ENCODE measurements at regions not wholly inside any gene's neighbourhood (a gene's known extent, or its start where the extent isn't known, plus 50 kb on each side); places are given as distances from the start of the nearest gene placed in this dataset.
A peak's percentile ranks its signal among the peaks of the same experiment; 100 is the strongest.

DNA sequence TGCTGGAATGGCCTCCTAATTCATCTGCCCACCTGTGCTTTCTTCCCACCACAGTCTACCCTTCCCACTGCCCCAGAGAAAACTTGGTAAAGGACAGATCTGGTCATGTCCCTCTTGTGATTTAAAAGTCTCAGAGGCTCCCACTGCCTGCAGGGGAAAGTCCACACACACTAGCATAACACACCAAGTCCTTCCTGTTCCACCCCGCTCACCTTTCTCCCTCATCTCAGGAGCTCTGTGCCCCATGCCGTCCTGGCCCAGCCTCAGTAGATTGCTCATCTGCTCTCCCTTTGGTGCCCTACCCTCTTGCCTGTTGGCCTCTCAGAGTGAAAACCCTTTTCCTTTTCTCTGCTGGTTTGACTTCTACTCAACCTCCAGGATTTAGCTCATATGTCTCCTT is 111.4 kb upstream of the MAP3K1 start:
- Histone ChIP-seq H3K4me3 (no peak overlapping the region), H3K4me2 (no peak overlapping the region), H3K4me1 (ENCODE audit: insufficient read depth) (peaks cover 4% of the 10 kb centered on the region), H3K79me2 (no peaks in the 10 kb centered on the region), H4K20me1 (ENCODE audit: insufficient read depth, poor library complexity, severe bottlenecking) (no peaks in the 10 kb centered on the region), H3K27me3 (no peaks in the 10 kb centered on the region), H2AFZ (no peak overlapping the region), H3K27ac (no peak overlapping the region), H3K9me3 (ENCODE audit: low read depth) (no peaks in the 10 kb centered on the region), H3K9me2 (replicated peaks; ENCODE audit: insufficient read depth) (no peaks in the 10 kb centered on the region), H3K36me3 (replicated peaks; ENCODE audit: insufficient read depth, low read depth) (no peaks in the 10 kb centered on the region)
- no peak for TF ChIP-seq EZH2phosphoT487 (IDR thresholded peaks at IDR 0.05; ENCODE audit: low read depth, severe bottlenecking, unreplicated experiment)
- no peak for TF ChIP-seq EZH2 (IDR thresholded peaks at IDR 0.05; ENCODE audit: borderline replicate concordance)
- TF ChIP-seq, protein P1, sequence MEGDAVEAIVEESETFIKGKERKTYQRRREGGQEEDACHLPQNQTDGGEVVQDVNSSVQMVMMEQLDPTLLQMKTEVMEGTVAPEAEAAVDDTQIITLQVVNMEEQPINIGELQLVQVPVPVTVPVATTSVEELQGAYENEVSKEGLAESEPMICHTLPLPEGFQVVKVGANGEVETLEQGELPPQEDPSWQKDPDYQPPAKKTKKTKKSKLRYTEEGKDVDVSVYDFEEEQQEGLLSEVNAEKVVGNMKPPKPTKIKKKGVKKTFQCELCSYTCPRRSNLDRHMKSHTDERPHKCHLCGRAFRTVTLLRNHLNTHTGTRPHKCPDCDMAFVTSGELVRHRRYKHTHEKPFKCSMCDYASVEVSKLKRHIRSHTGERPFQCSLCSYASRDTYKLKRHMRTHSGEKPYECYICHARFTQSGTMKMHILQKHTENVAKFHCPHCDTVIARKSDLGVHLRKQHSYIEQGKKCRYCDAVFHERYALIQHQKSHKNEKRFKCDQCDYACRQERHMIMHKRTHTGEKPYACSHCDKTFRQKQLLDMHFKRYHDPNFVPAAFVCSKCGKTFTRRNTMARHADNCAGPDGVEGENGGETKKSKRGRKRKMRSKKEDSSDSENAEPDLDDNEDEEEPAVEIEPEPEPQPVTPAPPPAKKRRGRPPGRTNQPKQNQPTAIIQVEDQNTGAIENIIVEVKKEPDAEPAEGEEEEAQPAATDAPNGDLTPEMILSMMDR (IDR thresholded peaks at IDR 0.05; ENCODE audit: poor library complexity) = no peak
- WGBS (ENCODE audit: low lambda C conversion rate, missing lambda C conversion rate) = 100% methylated on average over 2 of the region's 2 CpGs
- DNase-seq (ENCODE audit: low spot score) = no peak

DNA sequence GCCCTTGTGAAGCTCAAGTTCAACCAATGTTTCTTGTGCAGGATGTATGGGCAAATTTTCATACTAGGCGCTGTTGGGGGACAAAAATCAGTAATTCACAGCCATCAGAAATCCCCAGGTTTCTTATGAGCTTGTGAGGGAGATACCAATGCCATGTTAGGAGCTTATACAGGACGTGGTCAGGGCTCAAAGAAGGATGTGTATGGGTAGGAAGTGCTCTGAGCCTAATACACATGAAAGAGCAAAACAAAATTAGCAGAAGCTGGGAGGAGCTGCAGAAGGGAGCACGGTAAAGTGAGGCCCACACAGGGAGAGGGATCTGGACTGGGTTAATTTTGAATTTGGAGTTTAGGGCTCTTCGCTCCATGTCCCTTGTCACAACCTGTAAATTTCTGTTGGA is 114.6 kb upstream of the MAP3K1 start:
- H3K4me3 ChIP-seq = no peak overlapping the region
- no peaks in the 10 kb centered on the region for H4K20me1 ChIP-seq (ENCODE audit: insufficient read depth, poor library complexity, severe bottlenecking)
- DNase-seq (ENCODE audit: low spot score) = no peak
- H3K79me2 ChIP-seq = no peaks in the 10 kb centered on the region
- no peak overlapping the region for H3K27ac ChIP-seq
- peaks cover 13% of the 10 kb centered on the region for H3K4me1 ChIP-seq (ENCODE audit: insufficient read depth)
- no peak overlapping the region for H2AFZ ChIP-seq
- no peak overlapping the region for H3K4me2 ChIP-seq
- H3K9me3 ChIP-seq (ENCODE audit: low read depth) = no peaks in the 10 kb centered on the region
- WGBS (ENCODE audit: low lambda C conversion rate, missing lambda C conversion rate) = 84% methylated on average over 4 of the region's 4 CpGs
- TF ChIP-seq EZH2phosphoT487 (IDR thresholded peaks at IDR 0.05; ENCODE audit: low read depth, severe bottlenecking, unreplicated experiment) (no peak), EZH2 (IDR thresholded peaks at IDR 0.05; ENCODE audit: borderline replicate concordance) (no peak)
- TF ChIP-seq, protein P1 (IDR thresholded peaks at IDR 0.05; ENCODE audit: poor library complexity) = no peak
- H3K9me2 ChIP-seq (replicated peaks; ENCODE audit: insufficient read depth) = no peaks in the 10 kb centered on the region
- no peaks in the 10 kb centered on the region for H3K27me3 ChIP-seq
- H3K36me3 ChIP-seq (replicated peaks; ENCODE audit: insufficient read depth, low read depth) = no peaks in the 10 kb centered on the region

DNA sequence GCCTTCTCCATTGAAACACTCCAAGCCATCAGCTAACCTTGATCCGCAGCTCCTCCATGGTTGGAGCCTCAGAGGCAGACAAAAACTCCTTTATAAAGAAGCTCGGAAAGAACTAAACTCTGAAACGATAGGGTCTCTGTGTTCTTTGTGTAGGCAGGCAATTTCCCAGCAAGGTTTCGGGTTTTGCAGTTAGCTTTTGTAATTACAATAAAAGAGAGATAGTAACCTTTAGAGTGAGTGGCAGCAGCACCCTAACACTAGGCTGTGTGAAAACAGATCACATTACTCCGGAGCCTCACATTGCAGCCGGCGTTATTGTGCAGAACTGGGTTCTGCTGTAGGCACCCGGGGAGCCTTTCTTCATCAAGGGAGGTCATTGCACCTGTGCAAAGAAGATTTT is 115.8 kb upstream of the MAP3K1 start:
- H3K27ac ChIP-seq = peak overlapping the region; percentile 41
- H4K20me1 ChIP-seq (ENCODE audit: insufficient read depth, poor library complexity, severe bottlenecking) = no peaks in the 10 kb centered on the region
- H3K79me2 ChIP-seq = no peaks in the 10 kb centered on the region
- H3K27me3 ChIP-seq = no peaks in the 10 kb centered on the region
- DNase-seq (ENCODE audit: low spot score) = no peak
- peaks cover 13% of the 10 kb centered on the region for H3K4me1 ChIP-seq (ENCODE audit: insufficient read depth)
- peak overlapping the region; percentile 40 for H3K4me2 ChIP-seq
- H3K36me3 ChIP-seq (replicated peaks; ENCODE audit: insufficient read depth, low read depth) = no peaks in the 10 kb centered on the region
- no peak overlapping the region for H2AFZ ChIP-seq
- TF ChIP-seq EZH2phosphoT487 (IDR thresholded peaks at IDR 0.05; ENCODE audit: low read depth, severe bottlenecking, unreplicated experiment) (no peak), EZH2 (IDR thresholded peaks at IDR 0.05; ENCODE audit: borderline replicate concordance) (no peak)
- TF ChIP-seq, protein P1 (IDR thresholded peaks at IDR 0.05; ENCODE audit: poor library complexity) = no peak
- 67% methylated on average over 8 of the region's 8 CpGs for WGBS (ENCODE audit: low lambda C conversion rate, missing lambda C conversion rate)
- no peaks in the 10 kb centered on the region for H3K9me3 ChIP-seq (ENCODE audit: low read depth)
- H3K9me2 ChIP-seq (replicated peaks; ENCODE audit: insufficient read depth) = no peaks in the 10 kb centered on the region
- no peak overlapping the region for H3K4me3 ChIP-seq
